NCI-H1436 treated with DMSO at 0.1 percent for 48 hours (cell line): ENCODE measurements at regions not wholly inside any gene's neighbourhood (a gene's known extent, or its start where the extent isn't known, plus 50 kb on each side); places are given as distances from the start of the nearest gene placed in this dataset.
"Not testable (repeated sequence)": the region's sequence is repeated elsewhere in the genome, so short reads cannot be mapped to it uniquely, and the experiment has no call there.

Source experiments
- DNase-seq: peaks from one replicate; lab custom pipeline; 2025; lab: John Stamatoyannopoulos, UW

DNA sequence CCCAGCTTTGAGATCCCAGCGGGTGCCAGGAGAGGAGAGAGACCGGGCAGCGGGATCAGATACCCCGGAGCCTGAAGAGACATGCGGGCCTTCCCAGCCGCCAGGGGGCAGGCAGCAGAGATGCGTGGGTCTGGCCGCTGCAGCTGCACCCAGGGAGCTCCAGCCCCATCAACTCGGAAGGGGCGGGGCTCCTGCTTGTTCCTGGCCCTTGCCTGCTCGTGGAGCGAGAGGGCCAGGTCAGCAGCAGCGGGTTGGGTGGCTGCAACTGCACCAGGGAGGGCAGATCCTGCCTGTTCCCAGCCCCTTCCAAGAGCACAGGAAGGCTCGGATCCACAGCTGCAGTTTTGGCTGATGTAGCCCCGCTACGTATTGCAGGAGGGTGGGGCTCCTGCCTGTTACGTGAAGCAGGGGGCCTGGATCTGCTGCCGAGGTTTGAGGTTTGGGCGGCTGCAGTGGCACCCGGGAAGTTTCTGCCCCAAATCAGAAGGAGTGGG lies 532.8 kb downstream of the RFPL4B start:
- DNase-seq: no peak

DNA sequence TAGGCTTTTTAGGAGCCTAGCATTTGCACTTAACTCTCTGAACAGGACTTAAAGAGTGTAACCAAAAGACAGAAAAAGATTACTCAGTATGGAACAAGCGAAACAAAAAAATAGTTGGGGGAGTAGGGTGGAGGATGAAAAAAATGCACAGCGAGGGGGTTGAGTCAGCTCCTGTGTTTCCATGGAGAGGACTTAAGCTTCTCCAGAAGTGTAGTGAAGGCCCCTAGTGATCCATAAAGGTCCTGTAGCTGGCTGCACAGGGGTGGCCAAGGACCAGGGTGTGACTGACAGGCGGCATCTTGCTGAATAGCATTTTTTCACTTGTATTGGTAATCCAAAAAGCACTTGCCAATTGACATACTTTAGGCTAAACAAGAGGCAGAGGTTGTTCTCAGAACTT lies 533.9 kb downstream of the RFPL4B start:
- no peak for DNase-seq

DNA sequence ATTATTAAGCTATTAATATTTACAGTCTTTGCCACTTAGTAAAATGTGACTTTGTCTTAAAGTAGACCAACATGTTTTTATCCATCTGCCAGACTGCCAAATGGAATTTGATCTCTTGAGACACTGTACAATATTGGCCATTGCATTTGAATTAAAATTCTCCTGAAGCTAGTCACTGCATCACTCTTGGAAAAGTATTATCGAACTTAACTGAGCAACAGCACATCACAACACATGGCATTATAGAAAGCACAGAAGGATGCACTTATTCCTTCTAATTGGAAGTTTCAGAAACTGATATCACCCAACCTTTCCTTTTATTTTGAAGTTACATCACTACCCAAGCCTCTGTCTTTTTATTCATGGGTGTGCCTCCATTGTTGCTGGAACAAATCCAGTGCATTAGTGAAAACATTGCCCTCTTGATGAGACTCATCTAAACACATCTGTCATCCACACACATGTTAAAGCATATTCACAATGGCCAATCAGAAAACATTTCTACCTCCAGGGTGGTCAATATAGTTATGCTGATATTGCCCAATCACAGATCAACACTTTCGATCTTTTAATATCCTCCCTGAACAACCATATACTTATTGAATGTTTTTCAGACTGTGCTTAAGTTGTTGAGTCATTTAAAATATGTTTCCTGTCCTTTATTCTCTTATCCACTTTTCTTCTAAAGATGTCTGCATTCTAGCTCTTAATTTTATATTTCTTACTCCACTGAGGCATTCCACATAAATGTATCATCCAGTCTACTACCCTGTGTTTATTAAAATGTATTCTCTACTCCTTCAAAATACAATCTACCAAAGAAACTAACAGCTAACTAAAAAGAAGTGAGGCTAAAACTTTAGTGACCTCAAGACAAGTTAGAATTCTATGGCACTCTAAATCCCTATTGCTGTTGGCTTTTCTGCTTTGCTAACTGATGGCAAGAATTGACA lies 535.0 kb downstream of the RFPL4B start:
- DNase-seq: no peak

DNA sequence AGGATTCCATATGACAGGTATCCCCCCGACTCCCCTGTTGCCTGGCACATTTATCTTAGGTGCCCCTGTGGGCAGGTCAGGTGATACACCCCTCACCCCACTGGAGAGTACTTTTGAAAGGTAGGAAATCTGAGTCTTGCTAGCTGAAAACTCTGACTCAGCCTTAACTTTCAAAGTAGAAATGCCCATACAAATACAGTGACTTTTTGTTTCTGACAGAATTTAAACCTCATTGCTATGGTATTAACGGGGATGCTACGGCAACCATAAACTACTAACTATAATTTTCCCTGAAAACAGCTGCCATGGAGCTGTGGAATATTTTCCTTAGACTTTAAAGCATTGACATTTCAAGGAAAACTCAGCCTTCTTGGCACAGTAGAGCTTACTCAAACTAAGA lies 536.0 kb downstream of the RFPL4B start:
- DNase-seq: no peak

DNA sequence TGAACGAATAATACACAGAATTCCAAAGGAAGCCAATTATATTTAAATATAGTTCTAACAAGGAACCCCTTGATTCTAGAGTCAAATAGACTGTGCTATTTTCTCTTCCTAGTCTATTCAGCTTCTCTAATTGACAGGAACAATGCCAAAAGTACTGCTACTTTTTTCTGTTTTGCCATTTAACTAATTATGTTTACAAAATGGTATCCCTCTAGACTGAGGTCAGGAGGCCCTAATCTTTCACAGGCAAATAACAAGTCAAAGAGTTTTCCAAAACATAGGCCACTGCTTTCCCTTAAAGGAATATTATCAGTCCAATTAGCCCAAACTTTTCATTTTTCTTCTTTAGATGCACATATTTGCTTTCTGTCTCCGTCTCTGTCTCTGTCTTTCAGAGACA lies 539.3 kb downstream of the RFPL4B start:
- no peak for DNase-seq

DNA sequence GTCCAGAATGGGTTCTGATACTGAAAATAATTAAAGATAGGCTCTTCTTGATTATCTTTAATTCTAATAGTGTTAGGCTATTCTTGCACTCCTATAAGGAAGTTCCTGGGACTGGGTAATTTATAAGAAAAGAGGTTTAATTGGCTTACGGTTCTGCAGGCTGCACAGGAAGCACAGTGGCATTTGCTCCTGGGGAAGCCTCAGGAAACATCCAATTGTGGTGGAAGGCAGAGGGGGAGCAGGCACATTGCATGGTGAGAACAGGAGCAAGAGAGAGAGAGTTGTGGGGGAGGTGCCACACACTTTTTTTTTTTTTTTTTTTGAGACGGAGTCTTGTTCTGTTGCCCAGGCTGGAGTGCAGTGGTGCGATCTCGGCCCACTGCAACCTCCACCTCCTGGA lies 540.3 kb downstream of the RFPL4B start:
- not testable (repeated sequence) for DNase-seq

DNA sequence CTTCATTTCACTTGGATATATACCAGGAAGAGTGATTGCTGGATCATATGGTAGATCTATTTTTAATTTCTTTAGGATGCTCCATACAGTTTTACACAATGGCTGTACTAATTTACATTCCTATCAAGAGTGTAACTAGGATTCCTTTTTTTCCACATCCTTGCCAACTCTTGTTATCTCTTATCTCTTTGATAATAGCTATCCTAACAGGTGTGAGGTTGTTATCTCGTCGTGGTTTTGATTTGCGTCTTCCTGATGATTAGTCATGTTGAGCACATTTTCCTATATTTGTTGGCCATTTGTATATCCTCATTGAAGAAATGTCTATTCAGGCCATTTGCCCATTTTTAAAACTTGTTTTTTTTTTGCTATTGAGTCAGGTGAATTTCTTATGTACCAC lies 552.4 kb downstream of the RFPL4B start:
- DNase-seq: no peak

DNA sequence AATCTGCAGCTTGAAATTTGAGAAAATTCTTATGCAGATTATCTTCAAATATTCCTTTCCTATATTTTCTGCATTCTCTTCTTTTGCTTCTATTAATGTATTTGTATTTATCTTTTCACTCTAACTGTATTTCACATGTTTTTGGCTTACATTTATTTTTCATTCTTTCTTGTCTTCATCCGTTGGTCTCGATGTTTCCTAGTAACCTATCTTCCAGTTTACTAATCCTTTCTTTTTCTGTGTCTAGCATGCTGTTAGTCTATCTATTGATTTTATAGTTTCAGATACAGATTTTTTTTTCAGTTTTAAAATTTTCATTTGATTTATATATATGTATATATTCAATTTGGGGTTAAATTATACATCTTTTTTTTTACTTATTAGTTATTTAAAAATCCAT lies 556.2 kb downstream of the RFPL4B start:
- DNase-seq: no peak

DNA sequence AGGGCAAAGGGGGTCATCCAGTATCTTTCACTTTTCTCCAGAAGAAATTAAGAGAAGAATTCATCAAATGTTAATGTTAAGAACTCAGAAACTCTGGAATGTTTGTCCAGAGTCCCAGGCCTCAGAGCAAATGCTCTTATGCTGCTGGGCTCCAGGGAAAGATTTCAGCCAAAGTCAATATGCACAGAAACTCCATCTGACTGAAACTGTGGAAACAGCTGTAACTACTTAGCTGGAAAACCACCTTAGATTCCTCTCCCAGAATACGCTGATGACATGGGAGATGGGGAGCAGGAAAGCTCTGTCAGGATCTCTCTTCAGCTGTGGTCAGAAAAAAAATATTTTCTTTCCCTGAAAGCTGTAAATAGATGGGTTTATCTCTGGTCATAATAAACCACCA lies 559.6 kb downstream of the RFPL4B start:
- DNase-seq: no peak

DNA sequence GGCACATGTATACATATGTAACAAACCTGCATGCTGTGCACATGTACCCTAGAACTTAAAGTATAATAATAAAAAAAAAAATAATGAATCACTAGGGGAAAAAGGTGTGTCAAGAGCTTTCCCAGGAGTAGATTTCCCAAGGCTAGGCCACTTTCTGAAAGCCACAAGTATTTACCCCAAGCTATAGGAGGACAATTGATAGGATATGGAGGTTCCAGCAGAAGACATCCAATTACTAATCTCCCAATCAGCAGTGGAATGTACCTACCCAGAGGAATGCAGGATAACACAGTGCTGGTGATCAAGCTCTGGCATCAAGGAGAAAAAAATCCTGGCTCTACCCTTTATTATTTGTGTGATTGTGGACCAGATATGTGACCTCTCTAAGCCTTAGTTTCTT lies 562.7 kb downstream of the RFPL4B start:
- DNase-seq: no peak

DNA sequence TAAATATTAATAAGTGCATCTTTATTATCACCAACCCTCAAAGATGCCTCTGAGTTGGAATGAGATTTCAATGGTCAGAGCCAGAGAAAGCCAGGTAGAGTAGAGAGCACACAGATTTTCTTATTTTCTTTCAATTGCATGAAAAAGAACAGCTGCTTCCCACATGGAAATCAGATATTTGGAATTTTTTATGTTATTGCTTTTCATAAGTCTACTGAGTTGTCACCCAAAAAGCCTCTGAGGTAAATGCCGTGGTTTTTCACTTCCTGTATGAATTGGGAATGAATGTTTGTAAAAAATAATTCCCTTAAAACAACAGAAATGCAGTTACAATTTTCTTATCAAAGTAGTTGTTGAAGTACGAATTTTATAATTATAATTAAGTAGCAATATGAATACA lies 563.1 kb downstream of the RFPL4B start:
- no peak for DNase-seq

DNA sequence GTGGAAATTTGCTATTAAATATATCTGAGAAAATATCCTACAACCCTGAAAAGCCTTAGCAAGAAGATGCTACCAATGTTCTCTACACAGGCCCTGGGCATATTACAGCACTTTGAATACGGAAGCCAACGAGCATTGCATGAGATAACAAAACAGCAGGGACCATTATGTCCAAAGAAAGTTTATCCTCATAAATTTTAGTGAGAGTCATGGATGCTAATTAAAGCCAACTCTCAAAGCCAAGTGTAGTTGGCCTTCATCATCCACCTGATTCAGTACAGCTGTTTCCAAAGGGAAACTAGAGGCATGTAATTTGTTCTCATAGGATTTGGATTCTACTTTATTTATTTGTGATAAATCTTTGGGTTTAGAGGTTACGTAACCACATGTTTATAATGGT lies 564.8 kb downstream of the RFPL4B start:
- no peak for DNase-seq

DNA sequence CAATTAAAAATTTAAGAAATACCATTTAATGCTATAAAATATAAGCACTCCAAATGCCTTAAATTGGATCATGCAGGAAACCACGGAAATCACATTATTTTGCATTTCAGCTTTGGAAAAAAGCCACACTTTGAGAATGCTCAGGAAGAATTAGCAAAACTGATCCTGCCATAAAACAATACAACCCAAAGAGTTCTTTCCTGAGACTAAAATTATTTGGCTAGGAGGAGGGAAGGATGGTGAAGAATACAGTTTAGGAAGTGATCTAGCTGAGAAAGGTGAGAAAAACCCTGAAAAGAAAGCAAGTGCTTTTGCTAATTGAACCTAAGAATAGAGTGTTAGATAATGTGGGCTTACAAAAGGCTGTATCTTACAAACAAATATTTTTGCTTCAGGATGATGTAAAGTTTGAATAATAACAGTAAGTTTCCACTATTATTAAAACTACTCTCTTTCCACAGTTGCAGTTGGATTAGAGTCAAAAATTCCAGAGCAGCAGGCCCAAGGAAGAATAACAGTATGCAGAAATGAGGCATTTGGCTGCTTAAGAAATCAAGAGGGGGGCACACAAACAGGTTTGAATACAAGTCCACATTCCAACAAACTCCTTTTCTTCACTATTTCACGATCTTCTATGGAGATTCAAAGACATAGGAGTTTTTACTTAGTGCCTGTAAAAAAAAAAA lies 565.4 kb downstream of the RFPL4B start:
- DNase-seq: no peak

DNA sequence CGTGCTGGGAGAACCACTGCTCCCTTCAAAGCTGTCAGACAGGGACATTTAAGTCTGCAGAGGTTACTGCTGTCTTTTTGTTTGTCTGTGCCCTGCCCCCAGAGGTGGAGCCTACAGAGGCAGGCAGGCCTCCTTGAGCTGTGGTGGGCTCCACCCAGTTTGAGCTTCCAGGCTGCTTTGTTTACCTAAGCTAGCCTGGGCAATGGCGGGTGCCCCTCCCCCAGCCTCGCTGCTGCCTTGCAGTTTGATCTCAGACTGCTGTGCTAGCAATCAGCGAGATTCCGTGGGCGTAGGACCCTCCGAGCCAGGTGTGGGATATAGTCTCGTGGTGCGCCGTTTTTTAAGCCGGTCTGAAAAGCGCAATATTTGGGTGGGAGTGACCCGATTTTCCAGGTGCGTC lies 572.6 kb downstream of the RFPL4B start:
- not testable (repeated sequence) for DNase-seq

DNA sequence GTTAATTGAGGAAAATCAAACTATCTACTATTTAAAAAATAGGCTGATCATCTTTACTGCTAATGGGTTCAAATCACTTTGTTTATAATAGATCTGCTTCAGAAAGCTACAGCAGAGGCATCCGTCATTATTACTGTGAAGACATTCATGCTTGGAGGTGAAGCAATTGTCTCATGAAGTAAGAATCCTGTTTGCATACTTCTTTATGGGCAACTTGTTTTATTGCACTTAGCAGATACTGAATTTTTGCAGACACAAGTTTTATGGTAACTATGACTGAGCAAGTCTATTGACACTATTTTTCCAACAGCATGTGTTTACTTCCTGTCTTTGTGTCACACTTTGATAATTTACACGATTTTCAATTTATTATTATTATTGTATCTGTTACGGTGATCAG lies 573.9 kb downstream of the RFPL4B start:
- DNase-seq: no peak

DNA sequence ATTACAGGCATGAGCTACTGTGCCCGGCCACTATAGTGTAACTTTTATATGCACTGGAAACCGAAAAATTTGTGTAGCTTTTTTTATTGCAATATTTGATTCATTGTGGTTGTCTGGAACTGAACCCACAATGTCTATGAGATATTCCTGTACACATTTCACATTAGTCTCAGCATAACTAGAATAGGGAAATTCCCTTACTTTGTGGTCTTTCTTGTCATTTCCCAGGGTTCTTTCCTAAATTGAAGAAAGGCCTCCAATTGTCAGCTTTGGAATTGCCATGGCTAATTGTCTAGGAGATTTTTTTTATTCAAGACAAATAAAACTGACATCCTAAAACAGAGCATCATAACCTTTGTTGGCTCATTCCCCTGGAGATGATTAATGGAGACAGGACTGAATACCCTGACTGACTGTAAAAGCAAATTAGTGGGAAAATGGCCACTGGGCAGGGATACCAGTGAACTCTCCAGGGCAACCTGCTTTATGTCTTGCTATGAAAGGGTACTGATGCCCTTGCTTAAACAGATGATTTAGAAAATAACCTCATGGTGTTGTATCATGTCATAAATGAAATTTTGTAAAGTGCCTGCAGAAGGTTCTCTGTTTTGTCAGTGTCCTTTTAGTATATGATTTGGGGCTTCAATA lies 576.9 kb downstream of the RFPL4B start:
- no peak for DNase-seq

DNA sequence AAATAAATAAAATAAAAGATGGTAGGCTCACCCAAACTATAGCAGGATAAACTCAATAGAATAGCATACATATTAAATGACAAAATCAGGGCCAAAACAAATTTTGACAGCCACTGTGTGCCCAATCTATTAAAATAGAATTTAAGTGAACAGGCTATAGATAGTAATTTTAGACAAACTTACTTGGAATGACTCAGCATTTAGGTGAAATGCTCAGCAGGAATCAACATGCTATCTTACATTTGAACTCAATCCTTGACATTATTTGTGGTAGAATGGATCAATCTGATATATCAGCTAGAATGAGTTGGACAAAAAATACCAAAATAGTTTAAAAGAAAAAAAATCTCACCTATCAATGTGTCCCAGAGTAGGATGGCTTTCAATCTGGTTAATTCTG lies 578.6 kb downstream of the RFPL4B start:
- DNase-seq: no peak

DNA sequence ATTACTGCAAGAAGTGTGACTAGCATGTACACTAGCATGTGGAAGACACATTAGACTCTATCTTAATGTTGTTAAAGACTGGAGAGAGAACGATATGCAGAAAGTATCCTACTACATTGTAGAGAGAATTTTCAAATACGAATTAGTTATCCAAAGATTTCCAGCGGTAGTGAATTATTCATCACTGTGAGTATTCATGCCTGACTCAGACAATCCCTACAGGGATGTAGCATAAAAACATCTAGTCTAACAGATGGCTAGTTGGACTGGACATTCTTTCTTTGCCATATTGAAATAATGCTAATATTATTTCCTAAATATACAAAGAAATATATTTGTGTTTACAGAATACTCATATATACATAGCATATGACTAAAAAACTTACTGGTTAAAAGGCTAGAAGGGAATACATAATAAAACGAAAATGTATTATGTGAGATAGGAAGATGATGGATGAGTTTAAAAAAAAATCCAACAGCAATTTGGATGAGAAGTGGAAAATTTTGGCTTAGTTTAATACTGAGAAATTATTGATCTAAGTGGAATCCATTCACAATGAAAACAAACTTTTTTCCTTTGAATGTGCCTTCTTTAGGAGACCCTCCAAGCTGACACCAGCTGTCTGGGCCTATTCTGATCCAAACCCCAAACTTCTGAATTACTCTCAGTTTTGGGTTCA lies 580.7 kb downstream of the RFPL4B start:
- no peak for DNase-seq

DNA sequence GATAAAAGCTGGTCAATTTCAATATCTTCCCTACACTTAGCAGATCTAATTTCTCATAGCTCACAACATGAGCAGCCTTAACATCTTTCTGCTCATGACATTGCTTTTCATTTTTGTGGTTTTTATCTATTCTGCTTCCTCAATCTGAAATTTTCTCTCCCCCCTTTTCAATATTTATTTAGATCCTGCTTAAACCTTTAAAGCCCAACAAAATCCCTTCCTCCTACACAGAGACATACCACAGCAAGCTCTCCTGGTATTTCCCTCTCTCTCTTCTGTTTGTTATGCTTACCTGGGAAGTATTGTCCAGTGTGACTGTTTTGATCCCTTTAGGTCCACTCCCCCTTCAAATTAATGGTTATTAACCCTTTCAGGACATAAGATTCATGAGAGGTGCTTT lies 582.5 kb downstream of the RFPL4B start:
- DNase-seq: no peak

DNA sequence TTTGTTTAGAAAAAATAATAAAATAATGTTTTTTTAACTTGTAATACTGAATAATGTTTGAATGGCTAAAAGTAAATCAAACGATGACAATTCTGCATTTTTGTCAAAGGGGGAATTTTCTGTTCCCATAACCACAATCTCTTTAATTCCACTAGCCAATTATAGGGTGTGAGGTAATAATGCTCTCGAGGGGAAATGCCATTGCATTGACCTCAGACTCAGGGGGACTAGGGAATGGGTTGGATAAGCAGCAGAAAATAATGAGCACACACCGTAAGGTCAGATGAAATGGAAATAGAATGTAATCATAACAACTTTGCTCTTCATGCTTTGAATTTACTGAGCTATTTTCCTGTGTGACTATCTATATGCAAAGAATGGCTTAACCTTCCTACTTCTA lies 584.7 kb downstream of the RFPL4B start:
- no peak for DNase-seq

DNA sequence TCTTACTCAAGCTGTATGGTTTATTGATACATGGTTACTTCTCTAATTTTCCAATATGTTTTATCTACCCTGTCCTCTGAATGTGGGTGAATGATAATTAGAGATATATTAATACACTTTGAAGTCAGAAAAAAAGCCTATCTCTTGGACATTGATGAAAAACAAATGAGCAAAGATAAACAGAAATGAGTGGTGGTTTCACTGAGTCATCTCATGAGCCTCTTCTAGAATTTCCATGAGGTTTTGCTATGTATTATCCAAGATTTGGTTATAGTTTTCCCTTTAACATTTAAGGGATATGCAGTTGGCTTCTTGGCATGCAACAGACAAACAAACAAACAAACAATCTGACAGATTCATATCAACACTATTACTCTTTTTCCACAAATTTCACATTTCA lies 586.8 kb downstream of the RFPL4B start:
- no peak for DNase-seq
